ENCODE measurements at regions not wholly inside any gene's neighbourhood (a gene's known extent, or its start where the extent isn't known, plus 50 kb on each side); places are given as distances from the start of the nearest gene placed in this dataset.

DNA sequence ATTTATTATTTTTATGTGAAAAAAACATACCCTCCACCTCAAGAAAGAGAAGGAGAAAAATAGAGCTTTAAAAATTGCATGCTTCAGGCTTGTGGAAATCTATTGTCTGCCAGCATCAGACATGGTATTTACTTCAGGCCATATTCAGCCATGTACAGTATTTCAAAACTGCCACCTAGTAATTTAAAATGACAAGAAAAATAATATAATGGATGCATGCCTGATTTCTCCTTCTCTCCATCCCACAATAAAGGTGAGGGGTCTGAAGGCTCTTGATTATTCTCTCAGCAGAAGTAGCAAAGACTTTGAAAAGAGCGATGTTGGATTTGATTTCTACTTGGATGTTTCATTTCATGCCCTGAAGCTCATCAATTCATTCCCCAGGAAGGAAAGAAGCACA, 250.7 kb downstream of the TBC1D4 start:
- DNase-seq (ENCODE audit: extremely low spot score, insufficient read length, low read depth) (no peak), FAIRE-seq (no peak)

DNA sequence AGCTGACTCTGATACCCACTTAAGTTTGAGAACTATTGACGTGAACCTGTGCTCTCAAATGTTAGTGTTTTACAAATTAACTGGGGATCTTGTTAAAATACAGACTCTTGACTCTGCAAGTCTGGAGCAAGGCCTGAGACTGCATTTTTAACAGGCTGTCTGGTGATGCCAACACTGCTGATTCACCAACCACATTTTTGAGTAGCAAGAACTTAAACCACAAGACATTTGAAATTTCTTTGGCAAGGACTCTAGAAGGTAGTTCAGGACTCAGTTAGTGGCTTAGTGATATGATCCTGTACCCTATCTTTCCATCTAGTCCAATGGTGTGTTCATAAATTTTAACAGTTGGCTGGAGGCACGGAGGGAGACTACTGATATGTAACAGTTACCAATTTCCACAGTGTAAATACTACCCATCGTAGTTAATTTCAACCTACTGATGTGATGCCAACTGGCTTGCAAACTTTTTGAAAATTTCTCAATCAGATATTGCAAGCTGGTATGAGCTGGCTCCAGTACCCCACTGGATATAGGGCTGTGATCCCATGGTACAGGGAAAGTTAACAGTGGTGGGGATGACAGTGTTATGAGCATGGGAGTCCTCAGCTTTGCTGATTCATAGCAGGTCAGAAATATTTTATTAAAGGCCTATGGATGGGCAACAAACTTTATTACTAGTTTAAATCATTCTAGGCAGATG, 255.1 kb downstream of the TBC1D4 start:
- DNase-seq (ENCODE audit: extremely low spot score, insufficient read length, low read depth) (no peak), FAIRE-seq (no peak)

DNA sequence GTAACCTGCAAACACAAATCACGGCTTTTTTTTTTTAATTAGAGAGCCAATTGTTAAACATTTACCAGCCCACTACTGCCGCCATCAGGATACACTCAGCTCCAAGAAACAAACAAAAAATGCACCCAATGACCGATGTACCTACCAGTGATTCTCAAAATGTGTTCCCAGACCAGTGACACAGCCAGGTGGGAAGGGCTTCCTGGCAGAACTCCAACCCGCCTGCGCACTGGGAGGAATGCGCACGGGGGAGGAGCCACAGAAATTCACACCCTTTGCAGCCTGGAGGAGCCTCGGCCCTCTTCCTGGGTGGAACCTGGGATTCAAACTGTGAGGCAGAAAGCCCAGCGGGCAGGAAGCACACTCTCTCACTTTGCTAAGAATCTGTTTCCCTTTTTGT, 255.9 kb downstream of the TBC1D4 start:
- FAIRE-seq (no peak), DNase-seq (ENCODE audit: extremely low spot score, insufficient read length, low read depth) (no peak)

DNA sequence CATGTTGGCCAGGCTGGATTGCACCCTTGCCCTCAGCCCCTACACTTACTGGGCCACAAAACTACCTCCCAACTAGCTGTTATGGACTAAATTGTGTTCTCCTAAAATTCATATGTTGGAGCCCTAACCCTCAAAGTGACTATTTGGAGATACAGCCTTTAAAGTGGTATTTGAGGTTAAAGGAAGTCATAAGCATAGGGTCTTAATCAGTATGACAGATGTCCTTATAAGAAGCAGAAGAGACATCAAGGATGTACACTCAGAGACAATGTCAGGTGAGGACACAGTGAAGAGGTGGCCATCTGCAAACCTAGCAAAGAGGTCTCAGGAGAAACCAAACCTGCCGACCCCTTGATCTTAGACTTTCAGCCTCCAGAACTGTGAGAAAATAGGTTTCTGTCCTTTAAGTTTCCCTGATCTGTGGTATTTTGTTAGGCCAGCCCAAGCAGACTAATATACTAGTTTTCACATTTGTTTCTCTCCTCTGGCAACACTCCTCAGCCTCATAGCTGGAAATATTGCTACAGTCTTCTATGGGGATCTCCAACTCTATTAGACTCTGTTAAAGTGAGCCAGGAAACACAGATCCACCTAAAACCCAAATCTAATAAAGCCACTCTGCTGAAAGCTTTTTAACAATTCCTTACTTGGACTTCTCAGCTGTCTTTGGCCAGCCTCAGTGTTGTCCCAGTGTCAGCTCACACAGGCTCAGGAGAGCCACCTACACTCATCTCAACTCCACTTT, 256.5 kb downstream of the TBC1D4 start:
- FAIRE-seq (no peak), DNase-seq (ENCODE audit: extremely low spot score, insufficient read length, low read depth) (no peak)

DNA sequence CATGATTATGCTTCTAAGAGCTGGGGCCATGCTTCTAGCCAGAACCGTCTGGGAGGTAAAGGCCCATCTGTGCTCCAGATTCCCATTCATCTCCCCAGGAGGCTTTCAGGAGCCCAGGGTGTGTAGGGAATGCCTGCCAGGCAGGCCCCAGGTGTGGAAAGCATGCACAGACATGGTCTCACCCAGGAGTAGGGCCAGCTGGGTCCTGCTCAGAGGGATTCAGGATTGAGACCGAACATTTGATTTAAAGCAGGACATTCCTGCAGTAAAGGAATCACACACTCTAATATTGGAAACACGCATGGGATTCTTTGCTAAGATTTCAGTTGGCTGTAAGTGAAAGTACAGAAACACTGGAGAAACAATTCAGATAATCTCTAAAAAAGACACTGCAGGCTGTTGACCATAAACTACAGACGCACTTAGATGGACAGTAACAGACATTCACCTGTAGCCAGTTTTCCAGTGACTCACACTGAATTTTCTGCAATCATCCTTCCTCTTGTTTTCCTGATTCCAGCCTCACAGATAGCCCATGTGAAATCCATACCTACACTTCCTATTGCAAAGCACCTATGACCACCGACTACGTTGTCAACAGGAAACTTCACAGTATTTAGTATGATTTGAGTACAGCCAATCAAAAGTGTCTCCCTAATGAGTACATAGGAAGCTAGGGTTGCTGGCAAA, 257.8 kb downstream of the TBC1D4 start:
- FAIRE-seq: no peak

DNA sequence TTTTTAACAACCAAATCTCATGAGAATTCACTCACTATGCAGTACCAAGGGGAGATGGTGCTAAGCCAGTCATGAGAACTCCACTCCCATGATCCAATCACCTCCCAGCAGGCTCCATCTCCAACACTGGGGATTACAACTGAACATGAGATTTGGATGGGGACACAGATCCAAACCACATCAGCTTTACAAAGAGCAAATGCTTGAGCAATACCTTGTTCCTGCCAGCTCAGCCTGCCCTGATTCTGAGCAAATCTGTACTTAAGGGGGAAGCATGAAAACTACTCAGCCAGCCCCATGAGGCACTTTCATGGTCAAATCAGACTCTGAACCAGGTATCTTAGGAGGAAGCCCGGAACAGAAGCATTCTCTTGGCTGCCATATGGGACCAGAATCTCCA, 259.9 kb downstream of the TBC1D4 start:
- no peak for DNase-seq (ENCODE audit: extremely low spot score, insufficient read length, low read depth)
- FAIRE-seq: no peak

More for the DNA sequence above, 257.8 kb downstream of the TBC1D4 start:
- no peak for DNase-seq (ENCODE audit: extremely low spot score, insufficient read length, low read depth)

DNA sequence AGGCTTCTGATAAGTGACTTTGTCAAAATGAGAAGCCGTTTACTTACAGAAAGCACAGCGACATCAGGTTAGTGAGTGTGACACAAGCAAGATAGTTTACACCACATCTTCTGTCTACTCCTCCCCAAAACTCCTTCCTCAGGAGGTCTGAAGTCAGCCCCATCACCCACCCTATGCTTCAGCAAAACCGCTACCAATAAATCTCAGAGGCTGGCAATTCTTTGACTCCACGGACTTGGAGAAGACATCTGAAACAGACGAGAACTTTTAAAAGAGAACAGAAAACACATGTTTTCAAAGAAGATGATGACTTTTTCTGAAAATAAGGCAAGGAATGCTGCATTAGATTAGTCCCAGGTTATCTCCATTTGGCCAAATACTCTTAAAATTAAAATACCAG, 261.1 kb downstream of the TBC1D4 start:
- no peak for FAIRE-seq
- DNase-seq (ENCODE audit: extremely low spot score, insufficient read length, low read depth): no peak

DNA sequence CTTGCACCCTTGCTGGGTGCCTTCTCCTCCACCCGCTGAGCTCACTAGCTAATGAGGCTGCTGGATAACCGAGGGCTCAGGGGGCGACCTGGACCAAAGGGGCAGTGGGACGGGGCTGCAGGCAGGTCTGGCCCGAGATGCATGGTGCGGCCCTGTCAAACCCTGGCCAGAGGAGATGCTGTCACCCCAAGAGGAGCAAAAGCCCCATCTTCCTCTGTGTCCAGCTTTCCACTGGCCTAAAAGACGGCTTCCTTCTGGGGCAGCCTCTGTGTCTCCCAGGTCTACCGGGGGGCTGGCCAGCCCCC, 261.8 kb downstream of the TBC1D4 start:
- FAIRE-seq (no peak), DNase-seq (ENCODE audit: extremely low spot score, insufficient read length, low read depth) (no peak)

DNA sequence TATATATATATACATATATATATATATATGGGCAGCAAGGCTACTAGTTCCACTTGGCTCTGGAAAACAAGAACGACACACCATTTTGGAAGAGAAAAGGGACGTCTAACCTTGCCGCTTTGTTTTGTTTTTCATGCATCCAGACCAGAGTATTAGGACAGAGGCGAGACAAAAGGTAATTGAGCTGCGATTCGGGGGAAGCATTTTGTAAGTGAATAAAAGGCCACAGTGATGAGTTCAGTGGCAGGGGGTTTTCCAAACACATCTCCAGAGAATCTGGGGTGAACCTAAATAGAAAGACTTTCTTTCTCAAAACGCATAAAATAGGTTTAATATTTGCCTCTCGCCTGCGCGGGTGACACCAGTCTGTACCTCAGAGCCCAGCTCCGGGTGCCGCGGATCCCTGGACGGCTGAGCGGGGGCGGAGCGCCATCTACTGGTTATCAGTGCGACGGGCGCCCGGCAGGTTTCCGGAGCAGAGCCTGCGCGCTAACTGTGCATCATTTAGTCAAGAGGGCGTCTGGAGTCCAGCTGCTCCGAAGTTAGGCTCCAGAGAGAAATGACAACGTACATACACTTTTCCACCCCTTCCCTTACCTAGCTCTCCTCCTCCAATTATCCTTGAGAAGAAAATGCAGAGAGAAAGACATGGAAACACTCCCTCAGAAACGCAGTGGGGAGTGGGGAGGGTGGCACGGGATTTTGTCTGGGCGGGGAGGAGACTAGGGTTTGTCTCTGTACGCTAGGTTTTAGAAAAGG, 262.3 kb downstream of the TBC1D4 start:
- FAIRE-seq: peak; percentile 81
- DNase-seq (ENCODE audit: extremely low spot score, insufficient read length, low read depth): peak; percentile 61

DNA sequence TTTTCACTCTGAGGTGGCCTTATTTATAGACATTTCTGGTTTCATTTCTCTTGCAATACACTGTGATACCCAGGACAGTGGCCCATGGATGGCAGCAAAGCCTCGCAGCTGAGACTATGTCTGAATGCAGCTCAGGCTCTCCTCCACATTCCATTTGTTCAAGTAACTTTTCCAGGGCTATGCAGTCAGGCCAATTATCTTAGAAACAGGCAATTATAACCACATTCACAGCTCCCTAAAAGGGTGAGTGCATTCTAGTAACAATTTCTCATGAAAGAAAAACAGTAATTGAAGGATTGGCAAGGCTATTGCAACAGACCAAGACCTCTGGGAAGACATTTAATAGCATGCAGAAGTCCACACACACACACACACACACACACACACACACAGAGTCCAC, 264.0 kb downstream of the TBC1D4 start:
- FAIRE-seq (no peak), DNase-seq (ENCODE audit: extremely low spot score, insufficient read length, low read depth) (no peak)

DNA sequence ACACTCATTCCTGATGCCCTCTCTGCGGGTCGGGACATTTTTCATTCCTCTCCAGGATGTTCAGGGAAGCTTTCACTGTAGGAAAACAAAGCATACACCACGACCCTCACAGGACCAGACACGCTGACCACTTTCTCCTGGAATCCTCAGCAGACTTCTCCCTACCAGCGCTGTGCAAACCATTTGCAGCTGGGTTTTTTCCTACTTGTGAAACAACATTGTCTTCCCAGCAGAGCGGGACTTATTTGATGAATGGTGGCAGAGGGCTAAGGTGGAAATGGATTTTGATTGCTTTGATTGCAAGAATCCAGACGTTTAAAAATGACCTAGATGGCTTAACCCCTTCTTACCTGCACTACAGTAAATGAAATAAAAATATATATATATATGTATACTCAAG, 265.9 kb downstream of the TBC1D4 start:
- FAIRE-seq: no peak
- no peak for DNase-seq (ENCODE audit: extremely low spot score, insufficient read length, low read depth)

DNA sequence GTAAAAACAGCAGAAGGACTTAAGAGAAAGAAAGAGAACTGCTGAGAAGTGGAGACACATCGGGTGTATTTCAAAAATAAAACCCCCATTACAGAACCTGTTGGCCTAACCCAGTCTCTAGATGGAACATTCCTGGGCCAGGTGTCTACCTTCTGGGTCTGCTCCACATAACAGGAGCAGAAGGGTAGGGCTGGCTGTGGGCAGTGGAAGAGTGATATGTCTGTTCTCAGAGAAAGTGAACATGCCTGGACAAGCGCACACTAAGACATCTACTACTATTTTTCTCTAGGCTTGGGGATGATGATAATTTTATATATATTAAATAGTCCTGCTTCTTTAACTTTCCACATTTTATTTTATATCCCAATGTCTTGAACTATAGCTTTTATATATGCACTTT, 267.1 kb downstream of the TBC1D4 start:
- no peak for FAIRE-seq
- DNase-seq (ENCODE audit: extremely low spot score, insufficient read length, low read depth): no peak

DNA sequence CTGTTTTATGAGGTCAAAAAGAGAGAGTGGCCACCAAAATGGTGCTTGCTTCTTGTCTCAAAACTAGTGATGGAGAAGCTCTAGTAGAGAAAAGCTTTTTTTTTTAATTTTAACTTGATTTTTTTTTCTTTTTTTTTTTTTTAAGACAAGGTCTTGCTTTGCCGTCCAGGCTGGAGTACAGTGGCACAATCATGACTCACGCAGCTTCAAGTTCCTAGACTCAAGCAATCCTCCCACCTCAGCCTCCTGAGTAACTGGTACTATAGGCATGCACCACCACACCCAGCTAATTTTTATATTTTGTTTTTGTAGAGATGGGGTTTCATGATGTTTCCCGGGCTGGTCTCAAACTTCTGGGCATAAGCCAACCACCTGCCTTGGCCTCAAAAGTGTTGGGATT, 279.0 kb downstream of the TBC1D4 start:
- FAIRE-seq (no peak), DNase-seq (ENCODE audit: extremely low spot score, insufficient read length, low read depth) (no peak)

DNA sequence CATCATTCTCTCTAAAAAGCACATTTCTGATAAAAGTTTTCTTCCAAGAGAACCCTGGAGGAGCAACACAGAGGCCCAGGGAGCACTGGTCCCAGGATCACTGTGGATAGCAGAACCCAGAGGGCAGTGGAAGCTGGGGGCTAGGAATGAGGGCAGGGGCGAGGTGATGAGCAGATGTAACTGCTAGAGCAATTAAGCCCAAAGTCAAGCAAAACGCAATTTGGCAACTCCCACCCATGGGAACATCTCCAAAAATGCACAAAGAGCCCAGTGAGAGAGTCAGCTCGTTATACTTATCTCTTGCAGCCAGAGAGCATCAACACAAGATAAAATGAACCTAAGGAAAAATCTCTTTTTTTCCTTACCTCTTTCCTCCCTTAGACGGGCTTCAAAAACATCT, 284.2 kb downstream of the TBC1D4 start:
- DNase-seq (ENCODE audit: extremely low spot score, insufficient read length, low read depth) (no peak), FAIRE-seq (no peak)

DNA sequence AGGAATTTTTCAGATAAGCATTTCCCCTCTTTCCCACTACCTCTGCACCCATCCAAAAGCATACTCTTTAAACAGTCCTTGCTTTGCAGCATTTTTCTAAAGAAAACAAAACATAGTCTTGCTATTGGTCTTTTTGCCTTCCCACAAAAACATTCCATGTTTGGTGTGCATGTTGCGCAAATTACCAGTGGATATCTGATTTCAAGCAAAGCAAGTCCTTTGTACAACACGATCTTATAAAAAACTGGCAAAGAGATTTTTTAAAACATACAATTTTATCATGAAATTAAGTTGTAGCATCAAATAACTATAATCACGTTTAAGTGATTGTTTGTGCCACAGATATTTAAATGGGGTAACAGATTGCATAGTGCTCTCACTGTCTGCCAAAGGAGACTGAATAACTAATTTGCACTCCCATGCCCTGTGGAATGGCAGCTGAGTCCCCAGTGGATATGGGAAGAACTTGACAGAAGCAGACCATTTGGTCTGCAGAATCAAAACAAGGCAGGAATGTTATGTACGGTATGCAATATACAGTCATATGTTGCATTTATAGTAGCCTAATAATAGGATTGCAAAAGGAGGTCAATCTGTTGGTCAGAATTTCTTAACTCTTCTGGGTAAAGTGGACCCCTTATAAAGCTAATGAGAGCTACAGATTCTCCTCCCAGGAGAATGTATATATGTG, 285.7 kb downstream of the TBC1D4 start:
- DNase-seq (ENCODE audit: extremely low spot score, insufficient read length, low read depth) (no peak), FAIRE-seq (no peak)

DNA sequence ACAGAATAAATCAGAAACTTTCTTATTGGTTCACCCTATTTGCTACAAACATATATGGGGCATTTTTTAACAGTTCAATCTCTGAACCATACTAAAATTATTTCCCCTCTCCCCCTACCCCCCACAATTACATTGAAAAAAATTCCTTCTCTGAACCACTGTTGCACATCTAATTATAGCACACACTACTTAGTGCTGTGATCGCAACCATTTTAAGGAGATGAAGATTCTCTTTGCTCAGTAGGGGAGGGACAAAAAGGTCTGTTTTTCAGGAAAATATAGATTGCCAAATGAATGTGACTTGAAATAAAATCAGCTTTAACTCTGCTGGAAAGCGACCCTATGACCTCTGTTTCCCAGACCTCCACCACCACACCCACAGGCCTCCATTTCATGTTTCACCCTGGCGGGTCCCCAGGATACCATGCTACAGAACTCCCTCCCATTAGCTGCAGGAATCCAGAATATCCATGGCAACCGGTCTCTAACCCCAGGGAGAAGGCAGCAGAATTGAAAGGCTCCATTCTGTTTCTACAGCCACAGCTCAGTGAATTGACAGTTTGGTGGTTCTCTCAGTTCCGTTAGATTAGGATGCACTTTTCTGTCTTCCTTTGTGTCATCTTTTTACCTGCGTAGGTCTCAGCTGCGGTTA, 286.3 kb downstream of the TBC1D4 start:
- FAIRE-seq (no peak), DNase-seq (ENCODE audit: extremely low spot score, insufficient read length, low read depth) (no peak)

DNA sequence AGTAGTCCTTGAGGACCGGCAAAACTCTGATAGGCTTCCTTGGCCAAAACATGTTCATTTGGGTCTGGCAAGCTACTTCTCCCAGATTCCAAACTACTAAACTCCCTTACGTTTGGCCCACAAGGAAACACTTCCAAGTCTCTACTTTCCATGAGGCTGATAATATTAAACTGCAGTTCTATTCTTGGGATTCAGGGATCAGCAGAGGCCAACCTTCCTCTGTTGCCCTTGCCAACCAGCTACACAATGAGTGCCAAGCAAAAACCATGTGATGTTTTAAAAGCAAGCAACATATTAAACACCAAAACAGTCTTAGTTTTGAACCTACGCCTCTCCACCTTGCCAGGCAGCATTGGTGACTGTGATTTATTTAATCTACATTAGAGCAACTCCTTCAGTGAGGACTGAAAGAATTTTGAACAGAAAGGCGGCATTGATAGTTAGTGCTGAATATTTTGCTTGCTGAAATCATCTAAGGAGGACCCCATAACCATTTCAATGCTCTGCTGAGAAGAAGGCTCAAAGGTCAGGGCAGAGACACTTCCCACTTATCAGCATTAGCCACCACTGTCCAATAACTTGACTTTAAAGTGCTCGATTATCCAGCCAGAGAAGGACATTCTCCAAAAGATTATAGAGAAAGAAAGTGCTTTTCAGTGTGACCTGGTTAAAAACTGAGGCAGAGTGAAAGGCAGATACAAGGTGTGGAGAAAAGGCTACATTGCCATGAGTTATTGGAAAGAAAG, 287.1 kb downstream of the TBC1D4 start:
- no peak for DNase-seq (ENCODE audit: extremely low spot score, insufficient read length, low read depth)
- no peak for FAIRE-seq

DNA sequence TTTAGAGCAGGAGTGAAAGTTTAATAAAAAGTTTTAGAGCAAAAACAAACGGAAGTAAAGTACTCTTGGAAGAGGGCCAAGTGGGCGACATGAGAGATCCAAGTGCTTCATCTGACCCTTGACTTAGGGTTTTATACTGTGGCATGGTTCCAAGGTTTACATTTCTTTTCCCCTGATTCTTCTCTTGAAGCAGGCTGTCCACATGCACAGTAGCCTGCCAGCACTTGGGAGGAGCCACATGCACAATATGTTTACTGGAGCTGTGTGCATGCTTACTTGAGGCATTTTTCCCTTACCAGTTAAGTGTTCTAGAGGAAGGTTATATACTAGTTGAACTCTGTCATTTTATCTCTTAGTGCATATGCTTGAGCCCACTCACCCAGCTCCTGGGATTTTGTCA, 295.6 kb downstream of the TBC1D4 start:
- no peak for DNase-seq (ENCODE audit: extremely low spot score, insufficient read length, low read depth)
- FAIRE-seq: no peak

DNA sequence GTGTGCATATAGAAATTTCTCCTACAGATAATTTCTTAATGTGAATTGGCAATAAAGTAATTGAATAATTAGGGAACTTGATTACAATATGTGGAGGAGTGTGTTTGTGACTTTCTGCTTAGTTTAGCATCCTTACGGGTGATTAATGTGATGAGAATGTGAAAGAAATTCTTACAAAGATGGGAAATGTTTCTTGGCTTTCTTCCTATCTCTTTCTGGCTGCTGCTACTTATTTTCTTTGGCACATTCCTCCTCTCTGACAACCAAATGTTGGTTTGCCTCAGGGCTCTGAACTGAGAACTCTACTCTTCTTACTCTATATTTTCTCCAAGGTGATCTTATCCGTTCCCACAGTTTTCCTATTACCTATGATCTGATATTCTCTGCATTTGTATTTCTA, 300.1 kb downstream of the TBC1D4 start:
- no peak for FAIRE-seq
- DNase-seq (ENCODE audit: extremely low spot score, insufficient read length, low read depth): no peak
